A549 (cell line): ENCODE measurements at regions not wholly inside any gene's neighbourhood (a gene's known extent, or its start where the extent isn't known, plus 50 kb on each side); places are given as distances from the start of the nearest gene placed in this dataset.

ENCODE experiments used
- ATAC-seq, 2 experiments: fragments of 200-7000 bp in 1 of 2; fragments of >200 bp in 1 of 2; cut with Nextera tagmentation in 1 of 2; cut with Tn5 transposase in 1 of 2; 3 replicates each; pipeline versions ENCODE4 v1.8.0 to v1.9.1; 2018 to 2020; ENCODE audit warnings: mild to moderate bottlenecking in 1 of 2, moderate library complexity in 1 of 2
- CTCF ChIA-PET: fragments of 300-600 bp; sonication (Branson Sonifier 250); formaldehyde crosslinking; extraction: SDS; loops from one replicate; lab custom pipeline; 2021; ENCODE audit warnings: antibody characterized with exemption, inconsistent platforms; lab: Yijun Ruan, JAX
- POLR2A ChIA-PET: fragments of 350-600 bp; formaldehyde crosslinking; extraction: SDS; loops from one replicate; lab custom pipeline; 2021; ENCODE audit warnings: antibody characterized with exemption, inconsistent platforms; lab: Yijun Ruan, JAX
- DNase-seq, 2 experiments: peaks; one replicate each; pipeline versions ENCODE4 v3.0.0 to v3.0.0-alpha.2; 2011 to 2016; ENCODE audit warnings: low read depth in 1 of 2, low spot score in 1 of 2
- FAIRE-seq: peaks from 2 replicates; lab custom pipeline; 2011; peaks lifted over from hg19 to GRCh38; lab: Jason Lieb, UNC
- H3K27ac ChIP-seq, 2 experiments: fragments of >200 bp; sonication (Bioruptor Twin); formaldehyde crosslinking; 3 replicates each; pipeline ENCODE4 v1.5.1; 2016 to 2017
- H3K4me1 ChIP-seq: fragments of >200 bp; sonication (Bioruptor Twin); formaldehyde crosslinking; 3 replicates; pipeline ENCODE4 v1.6.1; 2016
- H3K4me2 ChIP-seq: fragments of >200 bp; sonication (Bioruptor Twin); formaldehyde crosslinking; 3 replicates; pipeline ENCODE4 v1.6.1; 2016
- H3K4me3 ChIP-seq: fragments of >200 bp; sonication (Bioruptor Twin); formaldehyde crosslinking; 3 replicates; pipeline ENCODE4 v1.5.1; 2016
- H3K9me3 ChIP-seq: fragments of >200 bp; sonication (Bioruptor Twin); formaldehyde crosslinking; 3 replicates; pipeline ENCODE4 v1.6.1; 2016
- CBX8 ChIP-seq: fragments of 200-600 bp; sonication (generic); IDR thresholded peaks from 2 replicates; pipeline ENCODE4 v1.6.1; 2016
- CHD2 ChIP-seq: fragments of 150-350 bp; IDR thresholded peaks from 2 replicates; pipeline ENCODE4 v1.6.1; 2014; ENCODE audit warnings: low read length; ENCODE audit not compliant: partially characterized antibody
- CHD4 ChIP-seq: fragments of 200-600 bp; sonication (generic); IDR thresholded peaks from 2 replicates; pipeline ENCODE4 v1.6.1; 2016; ENCODE audit warnings: antibody characterized with exemption, mild to moderate bottlenecking, borderline replicate concordance
- EHMT2 ChIP-seq: fragments of 200-600 bp; sonication (generic); IDR thresholded peaks from 2 replicates; pipeline ENCODE4 v1.6.1; 2016; ENCODE audit warnings: antibody characterized with exemption, low read depth, mild to moderate bottlenecking, moderate library complexity
- FOXS1 ChIP-seq: fragments of 250-450 bp; sonication (Bioruptor Pico); IDR thresholded peaks from 2 replicates; pipeline ENCODE4 v1.5.0; 2020; ENCODE audit warnings: mild to moderate bottlenecking, moderate library complexity
- GATA3 ChIP-seq: IDR thresholded peaks from 2 replicates; pipeline ENCODE4 v1.6.1; 2012; ENCODE audit warnings: borderline replicate concordance
- HEYL ChIP-seq: fragments of 250-450 bp; sonication (Bioruptor Pico); IDR thresholded peaks from 2 replicates; pipeline ENCODE4 v1.8.0; 2021; ENCODE audit warnings: mild to moderate bottlenecking, moderate library complexity
- HOXB5 ChIP-seq: fragments of 250-450 bp; sonication (Bioruptor Pico); IDR thresholded peaks from 2 replicates; pipeline ENCODE4 v1.5.0; 2020; ENCODE audit warnings: mild to moderate bottlenecking, moderate library complexity
- NFE2L2 ChIP-seq: fragments of 150-350 bp; conservative IDR thresholded peaks from 2 replicates; pipeline ENCODE4 v1.6.1; 2014; ENCODE audit warnings: low read length
- NPAS2 ChIP-seq: fragments of 250-450 bp; sonication (Bioruptor Pico); IDR thresholded peaks from 2 replicates; pipeline ENCODE4 v1.8.0; 2022; ENCODE audit warnings: mild to moderate bottlenecking, moderate library complexity, borderline replicate concordance
- RARB ChIP-seq: fragments of 250-450 bp; sonication (Bioruptor Pico); IDR thresholded peaks from 2 replicates; pipeline ENCODE4 v1.8.0; 2021; ENCODE audit warnings: mild to moderate bottlenecking, moderate library complexity
- RCOR1 ChIP-seq: fragments of 150-350 bp; IDR thresholded peaks from 2 replicates; pipeline ENCODE4 v1.6.1; 2014; ENCODE audit warnings: antibody characterized with exemption, low read length, low read depth
- RNF2 ChIP-seq: fragments of 200-600 bp; sonication (generic); IDR thresholded peaks from 2 replicates; pipeline ENCODE4 v1.6.1; 2016; ENCODE audit warnings: low read depth, mild to moderate bottlenecking, antibody characterized with exemption, moderate library complexity, borderline replicate concordance
- TFCP2L1 ChIP-seq: fragments of 250-450 bp; sonication (Bioruptor Pico); IDR thresholded peaks from 2 replicates; pipeline ENCODE4 v1.5.0; 2021; ENCODE audit warnings: mild to moderate bottlenecking
- TP53 ChIP-seq: fragments of 250-450 bp; sonication (Bioruptor Pico); IDR thresholded peaks from 2 replicates; pipeline ENCODE4 v1.5.0; 2021; ENCODE audit warnings: mild to moderate bottlenecking, moderate library complexity
- ZC3H11A ChIP-seq: fragments of 450-650 bp; IDR thresholded peaks from 2 replicates; pipeline ENCODE4 v1.6.1; 2014; ENCODE audit warnings: antibody characterized with exemption, mild to moderate bottlenecking
- ZNF302 ChIP-seq: fragments of 250-450 bp; sonication (Bioruptor Pico); IDR thresholded peaks from 2 replicates; pipeline ENCODE4 v1.9.0; 2021; ENCODE audit warnings: inconsistent platforms, mild to moderate bottlenecking, moderate library complexity
- ZSCAN20 ChIP-seq: fragments of 250-450 bp; sonication (Bioruptor Pico); IDR thresholded peaks from 2 replicates; pipeline ENCODE4 v1.8.0; 2022; ENCODE audit warnings: mild to moderate bottlenecking, moderate library complexity
- WGBS: methylation state at CpG from one replicate; pipeline ENCODE4 v1.1.6; 2017; ENCODE audit errors: missing lambda C conversion rate; 5-methylcytosine and 5-hydroxymethylcytosine counted together
- TF ChIP-seq, protein P1 (sequence below): IDR thresholded peaks from 2 replicates; pipeline ENCODE4 v1.6.1; 2012
- TF ChIP-seq, protein P2 (sequence below): IDR thresholded peaks from 2 replicates; pipeline ENCODE4 v1.6.1; 2012
- TF ChIP-seq, protein P3 (sequence below): fragments of >200 bp; sonication (Bioruptor Twin); formaldehyde crosslinking; IDR thresholded peaks from 3 replicates; pipeline ENCODE4 v1.5.1; 2016
- TF ChIP-seq, protein P4 (sequence below): fragments of 250-450 bp; sonication (Bioruptor Pico); IDR thresholded peaks from 2 replicates; pipeline ENCODE4 v1.5.0; 2021; ENCODE audit warnings: mild to moderate bottlenecking, moderate library complexity, borderline replicate concordance

DNA sequence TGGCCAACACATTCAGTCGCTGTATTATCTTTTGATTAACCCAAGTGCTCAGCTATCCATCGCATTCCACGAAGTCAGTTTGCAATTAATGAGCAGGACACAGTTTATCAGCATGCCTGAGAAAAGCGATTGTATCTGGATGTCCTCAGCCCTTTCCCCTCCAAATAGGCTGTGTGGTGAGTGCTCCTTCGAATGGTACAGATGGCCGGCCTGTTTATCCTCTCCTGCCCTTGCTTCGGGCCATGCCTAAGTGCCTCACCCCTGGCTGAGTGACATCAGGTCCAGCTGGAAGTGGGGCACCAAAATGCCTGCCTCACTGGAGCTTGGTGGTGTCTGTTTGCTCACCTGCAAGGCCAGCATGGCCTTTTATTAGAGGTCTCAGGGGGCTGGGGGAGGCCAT lies 317.3 kb downstream of the GADD45G start:
- FAIRE-seq = no peak
- H3K4me3 ChIP-seq = no peak overlapping the region
- no peaks in the 10 kb centered on the region for H3K9me3 ChIP-seq
- ChIA-PET POLR2A (no interaction called here), CTCF (no interaction called here)
- no peak for TF ChIP-seq RCOR1
- no peak for TF ChIP-seq EHMT2
- no peak for TF ChIP-seq RARB
- no peak for TF ChIP-seq HEYL
- TF ChIP-seq HOXB5 = no peak
- TF ChIP-seq CBX8 = no peak
- TF ChIP-seq, protein P1, sequence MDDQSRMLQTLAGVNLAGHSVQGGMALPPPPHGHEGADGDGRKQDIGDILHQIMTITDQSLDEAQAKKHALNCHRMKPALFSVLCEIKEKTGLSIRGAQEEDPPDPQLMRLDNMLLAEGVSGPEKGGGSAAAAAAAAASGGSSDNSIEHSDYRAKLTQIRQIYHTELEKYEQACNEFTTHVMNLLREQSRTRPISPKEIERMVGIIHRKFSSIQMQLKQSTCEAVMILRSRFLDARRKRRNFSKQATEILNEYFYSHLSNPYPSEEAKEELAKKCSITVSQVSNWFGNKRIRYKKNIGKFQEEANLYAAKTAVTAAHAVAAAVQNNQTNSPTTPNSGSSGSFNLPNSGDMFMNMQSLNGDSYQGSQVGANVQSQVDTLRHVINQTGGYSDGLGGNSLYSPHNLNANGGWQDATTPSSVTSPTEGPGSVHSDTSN = no peak
- TF ChIP-seq FOXS1 (CRISPR knock-in tag) = no peak
- TF ChIP-seq CHD2 = no peak
- TF ChIP-seq TP53 (CRISPR knock-in tag) = no peak
- TF ChIP-seq RNF2 = no peak
- no peak for TF ChIP-seq NFE2L2
- TF ChIP-seq, protein P2, sequence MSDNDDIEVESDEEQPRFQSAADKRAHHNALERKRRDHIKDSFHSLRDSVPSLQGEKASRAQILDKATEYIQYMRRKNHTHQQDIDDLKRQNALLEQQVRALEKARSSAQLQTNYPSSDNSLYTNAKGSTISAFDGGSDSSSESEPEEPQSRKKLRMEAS = no peak
- no peak for TF ChIP-seq ZSCAN20
- no peak overlapping the region for H3K4me2 ChIP-seq
- no peak for DNase-seq
- WGBS = 62% methylated on average over 5 of the region's 7 CpGs
- no peak for ATAC-seq
- H3K27ac ChIP-seq = no peak overlapping the region
- H3K4me1 ChIP-seq = no peaks in the 10 kb centered on the region

DNA sequence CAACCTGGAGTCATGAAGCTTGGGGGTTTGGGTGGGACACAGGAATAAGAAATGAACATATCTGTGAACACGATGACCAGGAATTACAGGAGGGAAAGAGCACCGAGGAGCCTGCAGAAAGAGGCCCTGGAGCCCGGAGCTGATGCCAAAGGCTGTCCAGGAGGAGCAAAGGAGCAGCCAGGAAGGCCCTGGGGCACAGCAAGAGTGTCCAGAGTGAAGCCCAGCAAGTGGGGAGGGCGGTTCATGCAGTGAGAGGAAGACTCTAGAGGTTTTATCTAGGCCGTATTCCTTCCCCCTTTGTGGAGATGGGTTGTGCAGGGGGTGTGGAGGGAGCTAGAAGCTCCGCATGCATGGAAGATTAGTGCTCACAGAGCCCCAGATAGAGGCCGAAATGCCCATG lies 318.4 kb downstream of the GADD45G start:
- no peak for TF ChIP-seq HOXB5
- TF ChIP-seq CHD4 = no peak
- TF ChIP-seq ZNF302 = no peak
- TF ChIP-seq, protein P3, sequence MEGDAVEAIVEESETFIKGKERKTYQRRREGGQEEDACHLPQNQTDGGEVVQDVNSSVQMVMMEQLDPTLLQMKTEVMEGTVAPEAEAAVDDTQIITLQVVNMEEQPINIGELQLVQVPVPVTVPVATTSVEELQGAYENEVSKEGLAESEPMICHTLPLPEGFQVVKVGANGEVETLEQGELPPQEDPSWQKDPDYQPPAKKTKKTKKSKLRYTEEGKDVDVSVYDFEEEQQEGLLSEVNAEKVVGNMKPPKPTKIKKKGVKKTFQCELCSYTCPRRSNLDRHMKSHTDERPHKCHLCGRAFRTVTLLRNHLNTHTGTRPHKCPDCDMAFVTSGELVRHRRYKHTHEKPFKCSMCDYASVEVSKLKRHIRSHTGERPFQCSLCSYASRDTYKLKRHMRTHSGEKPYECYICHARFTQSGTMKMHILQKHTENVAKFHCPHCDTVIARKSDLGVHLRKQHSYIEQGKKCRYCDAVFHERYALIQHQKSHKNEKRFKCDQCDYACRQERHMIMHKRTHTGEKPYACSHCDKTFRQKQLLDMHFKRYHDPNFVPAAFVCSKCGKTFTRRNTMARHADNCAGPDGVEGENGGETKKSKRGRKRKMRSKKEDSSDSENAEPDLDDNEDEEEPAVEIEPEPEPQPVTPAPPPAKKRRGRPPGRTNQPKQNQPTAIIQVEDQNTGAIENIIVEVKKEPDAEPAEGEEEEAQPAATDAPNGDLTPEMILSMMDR = no peak
- no peak for TF ChIP-seq TFCP2L1
- TF ChIP-seq, protein P2 = no peak
- TF ChIP-seq, protein P4, sequence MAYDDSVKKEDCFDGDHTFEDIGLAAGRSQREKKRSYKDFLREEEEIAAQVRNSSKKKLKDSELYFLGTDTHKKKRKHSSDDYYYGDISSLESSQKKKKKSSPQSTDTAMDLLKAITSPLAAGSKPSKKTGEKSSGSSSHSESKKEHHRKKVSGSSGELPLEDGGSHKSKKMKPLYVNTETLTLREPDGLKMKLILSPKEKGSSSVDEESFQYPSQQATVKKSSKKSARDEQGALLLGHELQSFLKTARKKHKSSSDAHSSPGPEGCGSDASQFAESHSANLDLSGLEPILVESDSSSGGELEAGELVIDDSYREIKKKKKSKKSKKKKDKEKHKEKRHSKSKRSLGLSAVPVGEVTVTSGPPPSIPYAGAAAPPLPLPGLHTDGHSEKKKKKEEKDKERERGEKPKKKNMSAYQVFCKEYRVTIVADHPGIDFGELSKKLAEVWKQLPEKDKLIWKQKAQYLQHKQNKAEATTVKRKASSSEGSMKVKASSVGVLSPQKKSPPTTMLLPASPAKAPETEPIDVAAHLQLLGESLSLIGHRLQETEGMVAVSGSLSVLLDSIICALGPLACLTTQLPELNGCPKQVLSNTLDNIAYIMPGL (CRISPR knock-in tag) = no peak
- no peak for TF ChIP-seq NPAS2 (CRISPR knock-in tag)
- no peak for TF ChIP-seq GATA3
- no peak for TF ChIP-seq ZC3H11A
- Histone ChIP-seq H3K4me3 (no peak overlapping the region), H3K4me1 (no peaks in the 10 kb centered on the region), H3K4me2 (no peak overlapping the region), H3K9me3 (no peaks in the 10 kb centered on the region), H3K27ac (no peak overlapping the region)
- 35% methylated on average over 7 of the region's 7 CpGs for WGBS
- no peak for ATAC-seq
- ChIA-PET CTCF (no interaction called here), POLR2A (no interaction called here)
- FAIRE-seq = no peak
- DNase-seq = no peak
